HL-60 (cell line): ENCODE measurements at regions not wholly inside any gene's neighbourhood (a gene's known extent, or its start where the extent isn't known, plus 50 kb on each side); places are given as distances from the start of the nearest gene placed in this dataset.

ENCODE experiments used
- GABPA ChIP-seq: IDR thresholded peaks from 2 replicates; pipeline ENCODE4 v1.6.1; 2012; ENCODE audit warnings: low read depth
- POLR2AphosphoS5 ChIP-seq: IDR thresholded peaks from 2 replicates; pipeline ENCODE4 v1.6.1; 2012; ENCODE audit warnings: low read depth
- REST ChIP-seq: IDR thresholded peaks from 2 replicates; pipeline ENCODE4 v1.6.1; 2012; ENCODE audit warnings: low read depth; ENCODE audit not compliant: insufficient replicate concordance
- SPI1 ChIP-seq: IDR thresholded peaks from 2 replicates; pipeline ENCODE4 v1.6.1; 2012; ENCODE audit warnings: low read depth, mild to moderate bottlenecking, borderline replicate concordance
- TF ChIP-seq, protein P1 (sequence below): IDR thresholded peaks from one replicate; pipeline ENCODE4 v1.5.1; 2011; ENCODE audit warnings: low read length, control low read depth, inconsistent platforms; ENCODE audit not compliant: insufficient read depth

- TF ChIP-seq, protein P1, sequence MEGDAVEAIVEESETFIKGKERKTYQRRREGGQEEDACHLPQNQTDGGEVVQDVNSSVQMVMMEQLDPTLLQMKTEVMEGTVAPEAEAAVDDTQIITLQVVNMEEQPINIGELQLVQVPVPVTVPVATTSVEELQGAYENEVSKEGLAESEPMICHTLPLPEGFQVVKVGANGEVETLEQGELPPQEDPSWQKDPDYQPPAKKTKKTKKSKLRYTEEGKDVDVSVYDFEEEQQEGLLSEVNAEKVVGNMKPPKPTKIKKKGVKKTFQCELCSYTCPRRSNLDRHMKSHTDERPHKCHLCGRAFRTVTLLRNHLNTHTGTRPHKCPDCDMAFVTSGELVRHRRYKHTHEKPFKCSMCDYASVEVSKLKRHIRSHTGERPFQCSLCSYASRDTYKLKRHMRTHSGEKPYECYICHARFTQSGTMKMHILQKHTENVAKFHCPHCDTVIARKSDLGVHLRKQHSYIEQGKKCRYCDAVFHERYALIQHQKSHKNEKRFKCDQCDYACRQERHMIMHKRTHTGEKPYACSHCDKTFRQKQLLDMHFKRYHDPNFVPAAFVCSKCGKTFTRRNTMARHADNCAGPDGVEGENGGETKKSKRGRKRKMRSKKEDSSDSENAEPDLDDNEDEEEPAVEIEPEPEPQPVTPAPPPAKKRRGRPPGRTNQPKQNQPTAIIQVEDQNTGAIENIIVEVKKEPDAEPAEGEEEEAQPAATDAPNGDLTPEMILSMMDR, result no peak
- TF ChIP-seq REST, result no peak
- TF ChIP-seq POLR2AphosphoS5, result no peak
- no peak for TF ChIP-seq GABPA
- no peak for TF ChIP-seq SPI1
Measured at GRCh38 chr5:155727512-155728145, 599.3 kb upstream of the SGCD start.
